Ovary (tissue), 3 donors: ENCODE measurements at regions not wholly inside any gene's neighbourhood (a gene's known extent, or its start where the extent isn't known, plus 50 kb on each side); places are given as distances from the start of the nearest gene placed in this dataset.

ENCODE experiments used
- POLR2A ChIP-seq: fragments of 450-650 bp; IDR thresholded peaks from one replicate; pipeline ENCODE4 v1.6.1; 2017; ENCODE audit warnings: antibody characterized with exemption, mild to moderate bottlenecking, moderate library complexity
- TF ChIP-seq, protein P1 (sequence below), 3 donors: fragments of 450-650 bp in 2 of 3; fragments of 200-600 bp in 1 of 3; IDR thresholded peaks; one replicate each; pipeline versions ENCODE4 v1.5.1 to v1.8.0; 2016 to 2022; ENCODE audit warnings: antibody characterized with exemption in 3 of 3, mild to moderate bottlenecking in 1 of 3
- donor health status: DM: no; HTN: no; CAD: no.

DNA sequence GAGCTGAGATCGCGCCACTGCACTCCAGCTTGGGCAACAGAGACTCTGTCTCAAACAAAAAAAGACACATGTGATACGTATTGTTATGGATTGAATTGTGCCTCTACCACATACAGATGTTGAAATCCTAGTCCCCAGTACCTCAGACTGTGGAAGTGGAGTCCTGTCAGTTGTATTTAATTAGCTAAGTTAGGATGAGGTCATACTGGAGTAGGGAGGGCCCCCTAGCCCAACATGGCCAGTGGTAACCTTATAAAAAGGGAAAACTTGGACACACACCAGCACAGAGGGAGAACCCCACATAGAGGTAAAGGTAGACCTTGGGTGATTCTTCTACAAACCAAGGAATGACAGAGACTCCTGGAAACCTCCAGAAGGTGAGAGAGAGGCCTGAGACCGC is 119.8 kb downstream of the GADD45G start:
- no peak for TF ChIP-seq POLR2A
- TF ChIP-seq, protein P1, sequence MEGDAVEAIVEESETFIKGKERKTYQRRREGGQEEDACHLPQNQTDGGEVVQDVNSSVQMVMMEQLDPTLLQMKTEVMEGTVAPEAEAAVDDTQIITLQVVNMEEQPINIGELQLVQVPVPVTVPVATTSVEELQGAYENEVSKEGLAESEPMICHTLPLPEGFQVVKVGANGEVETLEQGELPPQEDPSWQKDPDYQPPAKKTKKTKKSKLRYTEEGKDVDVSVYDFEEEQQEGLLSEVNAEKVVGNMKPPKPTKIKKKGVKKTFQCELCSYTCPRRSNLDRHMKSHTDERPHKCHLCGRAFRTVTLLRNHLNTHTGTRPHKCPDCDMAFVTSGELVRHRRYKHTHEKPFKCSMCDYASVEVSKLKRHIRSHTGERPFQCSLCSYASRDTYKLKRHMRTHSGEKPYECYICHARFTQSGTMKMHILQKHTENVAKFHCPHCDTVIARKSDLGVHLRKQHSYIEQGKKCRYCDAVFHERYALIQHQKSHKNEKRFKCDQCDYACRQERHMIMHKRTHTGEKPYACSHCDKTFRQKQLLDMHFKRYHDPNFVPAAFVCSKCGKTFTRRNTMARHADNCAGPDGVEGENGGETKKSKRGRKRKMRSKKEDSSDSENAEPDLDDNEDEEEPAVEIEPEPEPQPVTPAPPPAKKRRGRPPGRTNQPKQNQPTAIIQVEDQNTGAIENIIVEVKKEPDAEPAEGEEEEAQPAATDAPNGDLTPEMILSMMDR (IDR thresholded peaks at IDR 0.05), result no peak
